Fibroblast of villous mesenchyme (primary cell): ENCODE measurements at regions not wholly inside any gene's neighbourhood (a gene's known extent, or its start where the extent isn't known, plus 50 kb on each side); places are given as distances from the start of the nearest gene placed in this dataset.

Experiments
- DNase-seq: peaks from one replicate; pipeline ENCODE4 v3.0.0-alpha.2; 2010; ENCODE audit warnings: low read depth
- H3K4me3 ChIP-seq: 2 replicates; pipeline ENCODE4 v1.5.1; 2011; ENCODE audit warnings: low read depth, mild to moderate bottlenecking, low read length
- CTCF ChIP-seq: IDR thresholded peaks from 2 replicates; pipeline ENCODE4 v1.5.1; 2012; ENCODE audit warnings: low read depth, mild to moderate bottlenecking, low read length; ENCODE audit not compliant: insufficient read depth

- TF ChIP-seq CTCF: no peak
- DNase-seq: no peak
- H3K4me3 ChIP-seq: no peak overlapping the region
These were observed 205.1 kb upstream of the STARD13 start for GRCh38 chr13:33490461-33491327.

- H3K4me3 ChIP-seq: no peak overlapping the region
- DNase-seq: no peak
- TF ChIP-seq CTCF: no peak
These were observed 208.3 kb upstream of the STARD13 start for GRCh38 chr13:33493672-33494365.

- no peak for TF ChIP-seq CTCF
- DNase-seq: peak; percentile 83
- no peak overlapping the region for H3K4me3 ChIP-seq
These were observed 209.1 kb upstream of the STARD13 start for GRCh38 chr13:33494596-33495204.

- no peak overlapping the region for H3K4me3 ChIP-seq
- no peak for TF ChIP-seq CTCF
- no peak for DNase-seq
These were observed 210.8 kb upstream of the STARD13 start for GRCh38 chr13:33496336-33496735.

- peak; percentile 41 for DNase-seq
- no peak overlapping the region for H3K4me3 ChIP-seq
- TF ChIP-seq CTCF: no peak
These were observed 211.7 kb upstream of the STARD13 start for GRCh38 chr13:33497146-33497845.

- TF ChIP-seq CTCF: no peak
- H3K4me3 ChIP-seq: no peak overlapping the region
- DNase-seq: no peak
These were observed 222.5 kb upstream of the STARD13 start for GRCh38 chr13:33508060-33508459.
